Inferior parietal cortex (tissue), 1 donor: ENCODE measurements at regions not wholly inside any gene's neighbourhood (a gene's known extent, or its start where the extent isn't known, plus 50 kb on each side); places are given as distances from the start of the nearest gene placed in this dataset.
A peak's percentile ranks its signal among the peaks of the same experiment; 100 is the strongest.
"Not testable (repeated sequence)": the region's sequence is repeated elsewhere in the genome, so short reads cannot be mapped to it uniquely, and the experiment has no call there.

Experiments
- DNase-seq: peaks from one replicate; pipeline ENCODE4 v3.0.0-alpha.2; 2016; ENCODE audit errors: extremely low spot score

- no peak for DNase-seq
Measured at GRCh38 chr13:50228527-50228926, 213.3 kb downstream of the KCNRG start.

GRCh38 chr13:50229960-50230661 lies 214.9 kb downstream of the KCNRG start:
- DNase-seq: no peak

GRCh38 chr13:50230662-50230978 lies 215.4 kb downstream of the KCNRG start:
- DNase-seq: no peak

- DNase-seq: not testable (repeated sequence)
Measured at GRCh38 chr13:50233574-50233973, 218.3 kb downstream of the KCNRG start.

- no peak for DNase-seq
Measured at GRCh38 chr13:50235604-50236342, 220.5 kb downstream of the KCNRG start.

- no peak for DNase-seq
Measured at GRCh38 chr13:50236898-50237318, 221.7 kb downstream of the KCNRG start.

GRCh38 chr13:50238922-50239321 lies 223.7 kb downstream of the KCNRG start:
- DNase-seq: no peak

GRCh38 chr13:50241479-50241878 lies 226.2 kb downstream of the KCNRG start:
- DNase-seq: peak; percentile 9

GRCh38 chr13:50243931-50244330 lies 228.7 kb downstream of the KCNRG start:
- DNase-seq: no peak

GRCh38 chr13:50244355-50244712 lies 229.1 kb downstream of the KCNRG start:
- no peak for DNase-seq

- DNase-seq: no peak
Measured at GRCh38 chr13:50244713-50245574, 229.7 kb downstream of the KCNRG start.

GRCh38 chr13:50247223-50247622 lies 232.0 kb downstream of the KCNRG start:
- DNase-seq: no peak

GRCh38 chr13:50248516-50249143 lies 233.4 kb downstream of the KCNRG start:
- no peak for DNase-seq

GRCh38 chr13:50249144-50249521 lies 233.9 kb downstream of the KCNRG start:
- DNase-seq: no peak

GRCh38 chr13:50250401-50250800 lies 235.2 kb downstream of the KCNRG start:
- DNase-seq: no peak

- DNase-seq: no peak
Measured at GRCh38 chr13:50255639-50256038, 240.4 kb downstream of the KCNRG start.

- not testable (repeated sequence) for DNase-seq
Measured at GRCh38 chr13:50256536-50257321, 241.5 kb downstream of the KCNRG start.

- DNase-seq: no peak
Measured at GRCh38 chr13:50257646-50258045, 242.4 kb downstream of the KCNRG start.

GRCh38 chr13:50261130-50261901 lies 246.1 kb downstream of the KCNRG start:
- no peak for DNase-seq

GRCh38 chr13:50267066-50267465 lies 251.8 kb downstream of the KCNRG start:
- no peak for DNase-seq

- DNase-seq: no peak
Measured at GRCh38 chr13:50267917-50268316, 252.7 kb downstream of the KCNRG start.
